Activated naive CD8-positive, alpha-beta T cell treated with anti-CD3 and anti-CD28 coated beads, Interleukin-2, amount 50 U/mL, for 24 hours (primary cell): ENCODE measurements at regions not wholly inside any gene's neighbourhood (a gene's known extent, or its start where the extent isn't known, plus 50 kb on each side); places are given as distances from the start of the nearest gene placed in this dataset.

Experiments used
- ATAC-seq: fragments of 150-1000 bp; cut with Tn5 transposase; one replicate; pipeline ENCODE4 v1.10.0; 2021
- DNase-seq: peaks from one replicate; pipeline ENCODE4 v3.0.0; 2021
- H3K27ac Mint-ChIP-seq: one replicate; pipeline ENCODE4 v1.8.0; 2021; ENCODE audit warnings: mild to moderate bottlenecking, mixed read lengths
- H3K27me3 Mint-ChIP-seq: one replicate; pipeline ENCODE4 v1.8.0; 2021; ENCODE audit warnings: mixed read lengths
- H3K36me3 Mint-ChIP-seq: one replicate; pipeline ENCODE4 v1.8.0; 2021; ENCODE audit warnings: low read depth, mixed read lengths
- H3K4me1 Mint-ChIP-seq: one replicate; pipeline ENCODE4 v1.8.0; 2021; ENCODE audit warnings: mixed read lengths
- H3K4me3 Mint-ChIP-seq: one replicate; pipeline ENCODE4 v1.8.0; 2021; ENCODE audit warnings: mild to moderate bottlenecking, moderate library complexity, mixed read lengths
- H3K9me3 Mint-ChIP-seq: one replicate; pipeline ENCODE4 v1.8.0; 2021; ENCODE audit warnings: mixed read lengths

DNA sequence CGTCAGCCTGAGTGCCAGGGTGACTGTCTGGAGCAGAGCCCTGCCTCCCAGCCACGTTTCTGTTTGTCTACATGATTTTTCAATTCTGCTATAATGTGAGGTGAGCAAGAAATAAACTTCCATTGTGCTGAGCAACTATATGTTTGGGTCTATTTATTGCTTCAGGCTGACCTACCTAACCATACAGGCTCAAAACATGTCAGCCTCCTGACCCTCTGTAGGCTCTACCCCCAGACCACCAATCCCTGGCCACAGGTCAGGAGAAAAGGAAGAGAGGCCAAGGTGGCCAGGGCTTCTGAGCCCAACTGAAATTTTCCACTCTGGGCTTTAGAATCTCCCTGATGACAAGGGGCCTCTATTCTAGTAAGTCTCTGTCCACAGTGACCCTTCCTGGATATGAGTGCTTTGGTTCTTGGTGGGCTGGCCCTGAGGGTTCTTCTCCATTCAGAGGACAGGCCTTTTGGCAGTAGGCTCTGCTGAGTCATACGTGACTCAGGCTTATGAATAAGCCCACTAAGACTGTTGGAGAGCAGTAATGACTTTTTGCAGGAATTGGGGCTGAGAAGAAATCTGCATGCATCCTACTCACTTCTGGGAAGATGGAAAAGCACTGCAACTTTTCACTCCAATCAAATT, 117.2 kb upstream of the TBCA start:
- DNase-seq (no peak), ATAC-seq (peak; percentile 52)
- no peak overlapping the region for H3K27ac Mint-ChIP-seq
- no peak overlapping the region for H3K4me3 Mint-ChIP-seq
- no peaks in the 10 kb centered on the region for H3K9me3 Mint-ChIP-seq
- H3K27me3 Mint-ChIP-seq: no peaks in the 10 kb centered on the region
- no peaks in the 10 kb centered on the region for H3K36me3 Mint-ChIP-seq
- H3K4me1 Mint-ChIP-seq: no peaks in the 10 kb centered on the region

- Mint-ChIP-seq H3K4me3 (no peak overlapping the region), H3K4me1 (no peaks in the 10 kb centered on the region), H3K27ac (no peak overlapping the region), H3K36me3 (no peaks in the 10 kb centered on the region), H3K27me3 (peaks cover 2% of the 10 kb centered on the region), H3K9me3 (no peaks in the 10 kb centered on the region)
- DNase-seq: no peak
- no peak for ATAC-seq
These were observed 116.2 kb upstream of the TBCA start for GRCh38 chr5:77892061-77893010.

- no peaks in the 10 kb centered on the region for H3K36me3 Mint-ChIP-seq
- DNase-seq (no peak), ATAC-seq (no peak)
- no peaks in the 10 kb centered on the region for H3K9me3 Mint-ChIP-seq
- H3K4me3 Mint-ChIP-seq: no peak overlapping the region
- H3K4me1 Mint-ChIP-seq: peaks cover 19% of the 10 kb centered on the region
- H3K27ac Mint-ChIP-seq: no peak overlapping the region
- H3K27me3 Mint-ChIP-seq: peaks cover 15% of the 10 kb centered on the region
These were observed 109.4 kb upstream of the TBCA start for GRCh38 chr5:77885519-77885918.

GRCh38 chr5:77882670-77883257, 106.6 kb upstream of the TBCA start:
- no peak overlapping the region for H3K27ac Mint-ChIP-seq
- no peak overlapping the region for H3K4me3 Mint-ChIP-seq

GRCh38 chr5:77881528-77881927, 105.4 kb upstream of the TBCA start:
- no peak for ATAC-seq
- no peaks in the 10 kb centered on the region for H3K36me3 Mint-ChIP-seq

More at GRCh38 chr5:77882670-77883257, 106.6 kb upstream of the TBCA start:
- Mint-ChIP-seq H3K27me3 (peaks cover 15% of the 10 kb centered on the region), H3K9me3 (no peaks in the 10 kb centered on the region), H3K36me3 (no peaks in the 10 kb centered on the region), H3K4me1 (peaks cover 25% of the 10 kb centered on the region)
- peak; percentile 65 for ATAC-seq
- DNase-seq: peak; percentile 8

GRCh38 chr5:77877516-77878355, 101.6 kb upstream of the TBCA start:
- Mint-ChIP-seq H3K27ac (no peak overlapping the region), H3K4me1 (peaks cover 19% of the 10 kb centered on the region), H3K9me3 (no peaks in the 10 kb centered on the region), H3K4me3 (no peak overlapping the region), H3K36me3 (no peaks in the 10 kb centered on the region), H3K27me3 (no peaks in the 10 kb centered on the region)
- ATAC-seq (no peak), DNase-seq (no peak)

More at GRCh38 chr5:77881528-77881927, 105.4 kb upstream of the TBCA start:
- Mint-ChIP-seq H3K27me3 (peaks cover 13% of the 10 kb centered on the region), H3K4me1 (peaks cover 25% of the 10 kb centered on the region), H3K4me3 (no peak overlapping the region), H3K27ac (peak overlapping the region; percentile 34), H3K9me3 (no peaks in the 10 kb centered on the region)
- DNase-seq: no peak

DNA sequence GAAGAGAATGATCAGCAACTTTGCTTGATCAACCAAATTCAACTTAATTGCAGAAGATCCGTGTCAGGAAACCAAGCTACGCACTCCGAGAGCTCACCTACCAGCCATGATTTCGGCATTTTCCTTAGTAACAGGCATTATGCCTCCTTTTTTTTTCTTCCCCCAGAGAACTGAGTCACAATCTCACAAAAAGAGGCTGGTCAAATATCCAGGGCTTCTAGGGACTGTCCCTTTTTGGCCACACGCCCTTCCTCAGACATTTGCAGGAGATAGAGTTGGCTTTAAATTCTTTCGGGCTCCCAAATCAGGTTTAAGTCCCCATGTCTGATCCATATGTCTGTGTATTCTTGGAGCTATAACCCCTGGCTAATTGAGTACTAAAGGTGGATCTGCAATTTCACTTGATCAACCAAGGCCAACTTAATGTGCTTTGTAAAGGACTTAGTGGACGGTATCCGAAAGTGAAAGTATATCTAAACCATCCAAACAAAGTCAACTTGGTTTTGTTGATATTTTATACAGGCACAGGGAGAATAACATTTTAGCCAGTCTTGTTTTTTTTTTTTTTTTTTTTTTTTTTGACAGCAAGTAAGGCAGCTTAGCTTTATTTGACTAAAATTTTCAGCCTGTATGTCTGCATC, 100.8 kb upstream of the TBCA start:
- H3K9me3 Mint-ChIP-seq: no peaks in the 10 kb centered on the region
- DNase-seq (no peak), ATAC-seq (no peak)
- H3K4me3 Mint-ChIP-seq: no peak overlapping the region
- H3K4me1 Mint-ChIP-seq: peaks cover 13% of the 10 kb centered on the region
- no peak overlapping the region for H3K27ac Mint-ChIP-seq
- no peaks in the 10 kb centered on the region for H3K27me3 Mint-ChIP-seq
- no peaks in the 10 kb centered on the region for H3K36me3 Mint-ChIP-seq

DNA sequence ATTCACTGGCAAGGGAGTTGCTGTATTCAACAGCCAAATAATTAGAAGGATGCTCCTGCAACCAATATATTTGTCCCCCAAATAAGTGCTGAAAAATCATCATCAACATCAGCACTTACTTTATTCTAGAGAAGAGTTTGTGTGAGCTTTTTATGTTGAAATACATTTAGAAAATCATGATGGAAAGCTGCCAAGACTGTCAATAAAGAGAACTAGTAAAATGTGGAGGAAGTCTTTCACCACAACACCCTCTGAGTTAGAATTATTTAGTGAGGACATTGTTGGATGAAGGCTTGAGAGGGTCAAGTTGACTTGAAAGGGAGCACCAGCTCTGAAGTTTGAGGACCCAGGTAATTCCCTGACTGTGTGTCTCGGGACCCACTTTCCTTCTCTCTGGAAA, 100.2 kb upstream of the TBCA start:
- DNase-seq (no peak), ATAC-seq (no peak)

GRCh38 chr5:77874691-77875090, 98.6 kb upstream of the TBCA start:
- Mint-ChIP-seq H3K9me3 (no peaks in the 10 kb centered on the region), H3K27ac (no peak overlapping the region), H3K4me3 (no peak overlapping the region), H3K27me3 (no peaks in the 10 kb centered on the region), H3K36me3 (no peaks in the 10 kb centered on the region), H3K4me1 (no peaks in the 10 kb centered on the region)
- no peak for ATAC-seq
- no peak for DNase-seq

More for the DNA sequence above, 100.2 kb upstream of the TBCA start:
- Mint-ChIP-seq H3K36me3 (no peaks in the 10 kb centered on the region), H3K27ac (no peak overlapping the region), H3K9me3 (no peaks in the 10 kb centered on the region), H3K27me3 (no peaks in the 10 kb centered on the region), H3K4me3 (no peak overlapping the region), H3K4me1 (peaks cover 8% of the 10 kb centered on the region)

DNA sequence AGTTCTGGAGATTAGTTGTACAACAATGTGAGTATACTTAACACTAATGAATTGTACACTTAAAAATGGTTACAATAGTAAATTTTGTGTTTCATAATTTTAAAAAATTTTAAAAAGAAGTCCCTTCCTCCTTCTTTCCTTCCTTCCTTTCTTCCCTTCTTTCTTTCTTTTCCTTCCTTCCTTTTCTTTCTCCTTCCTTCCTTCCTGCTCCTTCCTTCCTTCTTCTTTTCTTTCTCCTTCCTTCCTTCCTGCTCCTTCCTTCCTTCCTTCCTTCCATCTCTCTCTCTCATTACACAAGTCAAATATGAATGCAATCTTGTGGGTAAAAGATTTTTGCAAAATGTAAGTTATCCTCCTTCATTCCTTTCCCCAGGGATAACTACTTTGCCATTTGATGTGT, 97.1 kb upstream of the TBCA start:
- Mint-ChIP-seq H3K9me3 (no peaks in the 10 kb centered on the region), H3K4me3 (no peak overlapping the region), H3K36me3 (no peaks in the 10 kb centered on the region), H3K27ac (no peak overlapping the region), H3K4me1 (no peaks in the 10 kb centered on the region), H3K27me3 (no peaks in the 10 kb centered on the region)
- DNase-seq (no peak), ATAC-seq (no peak)

- Mint-ChIP-seq H3K27ac (no peak overlapping the region), H3K27me3 (no peaks in the 10 kb centered on the region), H3K36me3 (no peaks in the 10 kb centered on the region), H3K9me3 (no peaks in the 10 kb centered on the region), H3K4me3 (no peak overlapping the region), H3K4me1 (no peaks in the 10 kb centered on the region)
- ATAC-seq (no peak), DNase-seq (no peak)
These were observed 95.8 kb upstream of the TBCA start for GRCh38 chr5:77871946-77872345.

DNA sequence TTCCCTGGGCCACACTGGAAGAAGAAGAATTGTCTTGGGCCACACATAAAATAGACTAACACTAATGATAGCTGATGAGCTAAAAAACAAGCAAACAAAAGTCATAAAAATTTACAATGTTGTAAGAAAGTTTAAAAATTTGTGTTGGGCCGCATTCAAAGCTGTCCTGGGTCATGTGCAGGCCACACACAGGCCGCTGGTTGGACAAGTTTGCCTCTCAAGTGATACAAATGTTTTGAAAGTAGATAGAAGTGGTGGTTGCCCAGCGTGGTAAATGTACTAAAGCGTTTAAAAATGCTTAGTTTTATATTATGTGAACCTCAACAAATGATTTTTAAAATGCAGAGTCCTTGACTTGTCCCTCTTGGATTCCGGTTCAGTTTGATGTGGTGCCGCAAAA, 94.9 kb upstream of the TBCA start:
- H3K4me3 Mint-ChIP-seq: no peak overlapping the region
- no peaks in the 10 kb centered on the region for H3K36me3 Mint-ChIP-seq
- H3K9me3 Mint-ChIP-seq: no peaks in the 10 kb centered on the region
- H3K27ac Mint-ChIP-seq: no peak overlapping the region
- H3K4me1 Mint-ChIP-seq: no peaks in the 10 kb centered on the region
- no peaks in the 10 kb centered on the region for H3K27me3 Mint-ChIP-seq
- DNase-seq: no peak
- ATAC-seq: no peak

GRCh38 chr5:77869116-77869798, 93.1 kb upstream of the TBCA start:
- Mint-ChIP-seq H3K36me3 (no peaks in the 10 kb centered on the region), H3K27ac (no peak overlapping the region), H3K9me3 (no peaks in the 10 kb centered on the region), H3K4me1 (no peaks in the 10 kb centered on the region), H3K27me3 (no peaks in the 10 kb centered on the region), H3K4me3 (no peak overlapping the region)
- ATAC-seq (no peak), DNase-seq (no peak)
